GM04504 (cell line): ENCODE measurements at regions not wholly inside any gene's neighbourhood (a gene's known extent, or its start where the extent isn't known, plus 50 kb on each side); places are given as distances from the start of the nearest gene placed in this dataset.
"Not testable (repeated sequence)": the region's sequence is repeated elsewhere in the genome, so short reads cannot be mapped to it uniquely, and the experiment has no call there.

Experiments used
- DNase-seq: peaks from one replicate; pipeline ENCODE4 v3.0.0-alpha.2; 2012; ENCODE audit warnings: low read depth

- no peak for DNase-seq
Observed at GRCh38 chrX:39406799-39407198, 605.5 kb downstream of the MID1IP1 start.

GRCh38 chrX:39409246-39409917, 608.1 kb downstream of the MID1IP1 start:
- no peak for DNase-seq

DNA sequence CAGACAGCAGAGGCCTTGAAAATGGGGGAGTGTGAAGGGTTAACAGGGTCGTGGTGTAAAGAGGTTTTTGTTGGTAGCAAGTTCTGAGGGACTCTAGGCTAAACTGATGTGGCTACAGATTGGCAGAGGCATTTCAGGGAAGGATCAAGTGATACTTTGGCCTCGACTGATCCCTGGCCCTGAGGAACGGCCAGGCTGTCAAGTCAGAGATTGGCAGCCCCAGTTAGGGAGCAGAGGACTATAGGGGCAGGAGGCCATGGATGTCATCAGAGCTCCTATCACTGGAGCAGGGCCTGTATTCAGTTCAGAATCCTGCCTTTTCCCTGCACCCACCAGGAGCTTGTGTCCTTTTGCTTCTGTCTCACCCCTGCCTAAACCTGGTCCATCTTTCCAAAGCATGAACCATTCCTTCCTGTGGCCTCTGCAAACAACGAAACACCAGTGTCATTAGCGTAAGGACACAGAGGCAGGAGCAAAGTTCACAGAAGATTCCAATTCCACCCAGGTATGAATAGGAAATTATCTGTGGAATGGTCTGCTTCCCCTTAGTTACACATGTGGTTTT, 613.1 kb downstream of the MID1IP1 start:
- DNase-seq: no peak

DNA sequence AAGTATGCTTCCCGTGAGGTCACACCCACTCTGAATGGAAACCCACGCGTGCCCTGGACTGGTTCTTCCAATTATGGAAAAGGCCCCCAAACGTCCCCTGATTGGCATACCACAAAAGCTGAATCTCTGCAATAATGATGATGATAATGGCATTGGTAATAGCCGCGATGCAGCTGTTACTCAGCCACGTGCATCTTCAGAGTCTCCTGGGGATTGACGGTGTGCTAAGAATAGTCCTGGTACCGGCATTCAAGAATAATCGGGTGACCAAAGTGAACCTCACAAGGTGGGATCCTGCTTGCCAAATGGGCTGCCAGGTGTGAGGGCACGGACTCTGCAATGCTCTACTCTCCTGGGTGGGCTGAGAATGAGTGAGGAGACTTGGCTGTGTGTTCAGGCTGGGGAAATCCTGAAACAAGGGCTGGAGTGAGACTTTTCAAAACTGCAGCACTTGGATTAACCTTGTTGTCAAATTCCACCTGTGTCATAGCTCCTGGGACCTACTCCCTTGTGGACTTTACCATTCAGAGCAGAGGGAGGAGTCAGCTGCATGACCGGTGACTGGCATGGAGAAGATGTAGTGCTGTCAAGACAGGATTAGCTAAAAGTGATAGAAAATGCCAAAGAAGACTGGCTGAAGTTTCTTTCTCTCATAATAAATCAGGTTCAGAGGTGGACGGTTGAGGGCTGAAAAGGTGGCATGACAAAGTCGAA, 615.4 kb downstream of the MID1IP1 start:
- no peak for DNase-seq

DNA sequence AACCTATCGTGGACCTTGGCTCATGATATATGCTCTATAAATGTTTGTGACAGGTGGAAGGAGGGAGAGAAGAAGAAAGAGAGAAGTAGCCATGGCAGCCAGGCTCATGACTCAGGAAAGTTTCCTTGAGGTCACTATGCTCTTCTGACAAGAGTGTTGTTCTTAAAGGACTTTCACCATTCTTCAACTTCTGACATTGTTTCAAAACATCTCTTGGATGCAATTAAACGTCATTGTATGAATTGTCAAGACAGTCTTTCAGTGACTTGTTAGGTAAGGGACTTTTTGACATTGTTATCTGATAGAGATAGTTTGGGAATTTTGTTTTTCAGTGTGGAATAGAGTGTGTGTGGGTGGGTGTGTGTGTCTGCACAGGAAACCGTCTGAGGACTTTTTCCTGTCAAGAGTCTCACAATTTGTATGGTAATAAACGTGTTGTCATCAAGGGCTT, 617.0 kb downstream of the MID1IP1 start:
- DNase-seq: no peak

GRCh38 chrX:39418731-39419638, 617.7 kb downstream of the MID1IP1 start:
- no peak for DNase-seq

GRCh38 chrX:39421006-39421405, 619.7 kb downstream of the MID1IP1 start:
- DNase-seq: no peak

GRCh38 chrX:39425124-39425806, 624.0 kb downstream of the MID1IP1 start:
- no peak for DNase-seq

GRCh38 chrX:39426101-39426500, 624.8 kb downstream of the MID1IP1 start:
- no peak for DNase-seq

DNA sequence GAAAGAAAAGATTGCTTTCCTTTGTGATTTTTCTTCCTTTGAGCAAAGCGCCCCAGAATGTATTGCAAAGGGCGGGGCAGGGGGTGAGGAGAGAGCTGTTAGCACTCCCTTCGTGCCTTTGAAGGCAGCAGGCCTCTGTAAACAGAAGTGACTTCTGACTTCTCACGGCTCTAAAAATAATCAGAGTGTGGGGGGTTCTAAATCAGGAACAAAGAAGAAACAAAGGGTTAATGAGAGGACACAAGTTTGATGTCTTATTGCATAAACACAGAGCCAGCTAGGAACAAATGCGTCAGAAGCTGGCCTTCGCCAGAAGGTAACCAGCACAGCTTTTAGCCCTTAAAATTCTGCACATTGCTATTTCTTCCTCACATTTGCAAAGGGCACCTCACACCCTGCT, 626.2 kb downstream of the MID1IP1 start:
- DNase-seq: no peak

GRCh38 chrX:39427906-39428305, 626.6 kb downstream of the MID1IP1 start:
- no peak for DNase-seq

DNA sequence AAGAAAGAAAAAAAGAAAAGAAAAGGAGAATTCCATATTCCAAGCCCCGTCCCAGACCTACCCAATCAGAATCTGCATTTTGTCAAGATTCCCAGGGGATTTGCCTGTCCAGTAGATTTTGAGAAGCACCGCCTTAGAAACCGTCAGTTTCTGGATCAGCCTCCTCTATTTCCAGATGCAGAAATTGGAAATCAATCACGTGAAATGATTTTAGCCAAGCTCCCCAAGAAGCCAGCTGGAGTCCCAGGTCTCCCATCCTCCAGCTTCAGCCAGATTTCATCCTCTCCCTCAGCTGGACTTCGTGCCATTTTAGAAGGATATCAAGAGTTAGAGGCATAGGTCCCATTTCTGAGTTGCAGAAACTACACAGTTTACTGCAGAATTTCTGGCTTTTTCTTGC, 629.3 kb downstream of the MID1IP1 start:
- DNase-seq: no peak

- no peak for DNase-seq
Observed at GRCh38 chrX:39431893-39432292, 630.6 kb downstream of the MID1IP1 start.

GRCh38 chrX:39434671-39435070, 633.4 kb downstream of the MID1IP1 start:
- DNase-seq: not testable (repeated sequence)

- not testable (repeated sequence) for DNase-seq
Observed at GRCh38 chrX:39436538-39436937, 635.3 kb downstream of the MID1IP1 start.

- no peak for DNase-seq
Observed at GRCh38 chrX:39437670-39438441, 636.6 kb downstream of the MID1IP1 start.

DNA sequence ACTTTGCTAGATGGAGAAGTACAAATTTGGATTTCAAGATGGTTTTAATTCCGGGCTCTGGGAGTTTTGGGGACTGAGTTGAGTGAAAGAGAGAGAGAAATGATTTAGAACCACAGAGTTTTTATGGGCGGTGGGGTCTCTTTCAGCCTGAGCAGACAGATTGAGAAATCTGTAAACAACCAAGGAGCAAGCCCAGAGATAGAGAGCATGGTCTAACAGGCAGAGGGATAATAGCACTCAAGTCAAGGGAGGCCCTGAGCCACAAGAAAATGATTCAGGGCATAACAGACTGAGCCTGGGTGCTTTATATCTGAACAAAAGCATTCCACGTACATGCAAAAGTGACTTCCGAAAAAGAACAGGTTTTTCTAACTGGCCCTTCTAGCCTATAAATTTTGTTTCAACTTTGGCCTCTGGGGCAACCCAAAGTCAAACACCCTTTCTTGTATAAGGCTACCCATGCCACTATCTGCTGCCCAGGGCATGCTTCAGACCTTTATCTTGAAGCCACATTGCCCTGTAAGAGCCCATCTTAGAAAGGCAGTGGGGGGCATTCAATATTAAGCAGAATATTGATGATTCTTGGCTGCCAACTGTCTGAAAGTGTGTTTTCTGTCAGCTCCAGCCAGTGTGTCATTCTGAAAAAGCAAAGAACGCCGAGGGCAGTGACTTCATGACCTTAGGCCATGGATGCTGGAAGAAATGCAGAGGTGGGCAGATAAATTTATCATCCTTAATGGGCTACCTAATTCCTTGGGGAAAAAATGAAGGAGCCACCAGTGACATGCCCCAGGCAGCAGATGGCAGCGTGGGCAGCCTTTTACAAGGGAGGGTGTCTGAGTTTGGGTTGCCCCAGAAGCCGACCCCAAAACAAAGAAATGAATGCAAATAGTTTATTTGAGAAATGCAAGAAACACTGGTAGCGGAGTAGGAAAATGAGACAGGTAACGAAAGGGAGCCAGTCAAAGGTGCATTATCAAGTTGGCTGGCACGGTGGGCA, 637.6 kb downstream of the MID1IP1 start:
- no peak for DNase-seq

DNA sequence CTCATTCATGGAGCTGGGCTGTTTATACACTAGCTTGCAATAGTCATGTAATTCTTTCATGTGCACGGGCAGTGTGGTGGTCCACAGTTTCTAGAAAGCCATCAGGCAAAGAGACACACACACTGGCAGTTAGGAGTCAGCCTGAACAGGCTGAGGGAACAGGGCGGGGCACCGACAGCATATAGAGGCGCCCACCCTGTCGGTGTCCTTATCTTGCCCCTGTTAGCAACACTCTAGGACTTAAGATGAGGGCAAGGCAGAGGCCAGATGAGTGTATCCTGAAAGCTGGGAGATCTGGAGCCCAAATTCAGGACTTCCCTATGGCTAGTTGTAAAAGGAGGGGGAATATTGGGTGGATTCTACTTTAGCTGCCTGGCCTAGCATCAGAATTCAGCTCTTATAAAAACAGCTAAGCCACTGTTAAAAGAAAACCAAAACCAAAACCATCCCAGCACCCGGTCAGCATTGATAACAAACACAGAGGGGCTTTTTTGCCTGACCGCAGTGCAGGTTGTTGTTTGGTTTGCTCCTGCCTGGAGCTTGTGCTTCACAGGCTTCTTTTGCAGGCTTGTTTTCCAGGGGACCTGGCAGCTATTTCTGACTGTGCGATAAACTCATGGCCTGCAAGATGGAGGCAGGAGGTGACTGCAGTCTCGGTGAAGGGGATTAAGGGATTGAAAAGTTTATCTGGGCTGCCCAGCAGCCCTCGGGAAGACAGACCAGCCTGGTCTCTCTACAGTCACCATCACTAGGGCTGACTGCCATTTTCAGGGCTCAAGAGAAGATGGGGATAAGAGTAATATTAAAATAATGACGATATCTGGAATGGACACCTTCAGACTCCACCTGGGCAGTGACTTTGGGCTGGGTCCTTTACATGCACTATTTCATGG, 638.9 kb downstream of the MID1IP1 start:
- DNase-seq: no peak
